Left forelimb (tissue), 1 donor: ENCODE measurements at regions not wholly inside any gene's neighbourhood (a gene's known extent, or its start where the extent isn't known, plus 50 kb on each side); places are given as distances from the start of the nearest gene placed in this dataset.

Experiments
- DNase-seq: peaks from one replicate; pipeline ENCODE4 v3.0.0-alpha.2; 2018; ENCODE audit warnings: low spot score

DNA sequence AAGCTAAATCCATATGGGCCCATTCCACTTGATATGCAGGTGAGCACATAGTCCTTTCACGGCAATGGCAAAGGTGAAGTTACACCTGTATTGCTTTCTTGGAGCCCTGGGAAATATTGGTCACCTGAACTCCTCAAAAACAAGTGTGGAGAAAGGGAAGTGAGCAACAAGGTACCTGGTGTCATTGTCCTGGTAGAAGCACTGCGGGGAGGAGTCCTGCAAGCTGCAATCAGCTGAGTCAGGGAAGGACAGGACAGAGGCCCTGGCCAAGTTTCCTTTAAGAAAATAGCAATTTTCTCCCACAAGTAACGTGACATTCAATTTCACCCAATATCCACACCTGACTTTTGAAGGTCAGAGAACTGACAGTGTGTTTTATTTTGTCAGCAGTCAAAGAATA lies 389.1 kb downstream of the IRS2 start:
- DNase-seq = no peak

DNA sequence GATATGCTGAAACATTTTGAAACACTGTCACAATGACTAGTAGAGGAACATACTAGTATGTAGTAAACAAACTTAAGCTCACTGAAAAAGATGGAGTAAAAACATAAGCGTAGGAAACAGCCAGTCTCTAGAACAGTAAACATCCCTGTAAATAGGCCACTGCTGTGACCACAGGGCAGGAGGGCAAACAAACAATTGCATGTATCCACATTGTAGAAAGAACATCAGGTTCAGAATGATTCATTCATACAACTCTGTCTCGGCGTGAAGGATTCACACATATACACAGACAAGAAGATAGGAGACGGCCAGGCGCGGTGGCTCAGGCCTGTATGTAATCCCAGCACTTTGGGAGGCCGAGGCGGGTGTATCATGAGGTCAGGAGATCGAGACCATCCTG lies 390.1 kb downstream of the IRS2 start:
- no peak for DNase-seq

DNA sequence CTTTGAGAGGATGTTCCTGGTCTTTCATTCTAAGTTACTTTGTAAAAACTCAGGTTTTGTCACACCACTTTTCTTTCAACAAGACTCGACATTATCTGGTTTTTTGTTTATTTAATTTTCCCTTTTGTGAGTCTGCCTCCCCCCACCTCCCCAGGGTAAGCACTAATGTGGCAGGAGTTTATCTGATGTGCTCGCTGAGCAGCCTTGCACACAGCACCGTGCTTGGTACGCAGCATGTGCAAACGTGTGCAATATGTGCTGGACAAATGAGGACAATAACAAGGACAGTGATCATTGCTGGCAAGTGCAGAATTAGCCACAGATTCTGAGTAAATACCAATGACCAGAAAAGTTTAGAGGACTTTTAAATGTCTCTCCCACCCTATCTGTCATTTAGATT lies 391.4 kb downstream of the IRS2 start:
- DNase-seq = no peak

DNA sequence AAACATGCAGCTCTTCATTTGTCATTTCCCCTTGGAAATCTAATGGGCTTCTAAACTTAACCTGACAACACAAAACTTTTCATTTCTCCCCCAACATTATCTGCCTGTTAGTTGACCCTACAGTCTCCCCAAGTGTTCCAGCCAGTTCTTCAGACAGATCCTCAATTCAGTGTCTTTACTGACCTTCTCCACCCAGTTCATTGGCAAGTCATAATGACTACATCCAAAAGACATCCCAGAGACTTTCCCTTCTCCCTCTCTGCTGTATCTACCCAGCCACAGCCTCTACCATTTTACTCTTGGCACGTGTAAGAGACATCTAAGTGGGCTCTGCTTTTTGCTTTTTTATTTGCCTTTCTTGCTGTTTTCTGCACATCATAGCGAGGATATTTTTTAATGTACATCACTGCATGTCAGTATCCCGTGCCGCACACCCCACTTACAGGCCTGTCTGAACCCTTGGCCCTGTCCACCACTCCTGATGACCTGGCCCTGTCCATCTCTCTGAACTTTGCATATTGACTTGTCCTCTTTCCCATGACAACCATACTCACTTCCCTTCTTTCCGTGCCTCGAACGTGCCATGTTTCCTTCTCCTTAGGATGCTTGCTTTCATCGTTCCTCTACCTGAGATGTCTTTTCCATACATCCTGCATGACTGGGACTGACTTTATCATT lies 391.9 kb downstream of the IRS2 start:
- no peak for DNase-seq

DNA sequence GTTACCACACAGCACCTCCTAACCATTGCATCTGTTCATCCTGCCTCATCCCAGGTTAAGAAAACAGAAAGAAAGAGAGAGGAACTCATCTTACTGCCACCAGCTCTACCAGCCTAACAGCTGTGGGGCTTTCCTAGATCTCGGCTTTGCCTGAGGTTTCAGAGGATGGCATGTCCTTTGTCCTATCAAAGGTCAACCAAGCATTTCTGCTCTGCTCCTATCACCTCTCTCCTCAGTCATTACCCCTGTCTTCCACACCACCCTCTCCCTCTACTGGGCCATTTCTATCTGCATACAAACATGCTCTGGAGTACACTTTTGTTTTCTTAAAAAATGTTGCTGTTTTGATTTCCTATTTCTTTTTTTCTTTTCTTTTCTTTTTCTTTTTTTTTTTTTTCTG lies 393.3 kb downstream of the IRS2 start:
- DNase-seq = no peak

DNA sequence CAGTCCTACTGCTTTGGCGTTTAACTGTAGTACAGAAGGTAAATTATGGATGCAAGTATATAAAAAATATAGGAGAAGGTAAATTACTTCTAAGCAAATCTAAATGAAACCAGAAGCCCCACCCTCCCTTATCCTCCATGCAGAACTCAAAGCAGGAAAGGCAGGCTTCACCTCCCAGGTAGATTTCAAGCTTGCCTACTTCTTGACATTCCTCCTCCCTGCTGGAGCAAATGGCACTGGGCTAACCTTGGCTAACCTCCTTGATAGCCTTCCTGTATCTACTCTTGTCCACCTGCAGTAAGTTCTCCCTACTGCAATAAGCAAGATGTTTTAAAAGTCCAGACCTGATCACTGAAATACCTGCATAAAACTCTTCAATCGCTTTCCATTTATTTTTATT lies 396.0 kb downstream of the IRS2 start:
- DNase-seq = no peak

DNA sequence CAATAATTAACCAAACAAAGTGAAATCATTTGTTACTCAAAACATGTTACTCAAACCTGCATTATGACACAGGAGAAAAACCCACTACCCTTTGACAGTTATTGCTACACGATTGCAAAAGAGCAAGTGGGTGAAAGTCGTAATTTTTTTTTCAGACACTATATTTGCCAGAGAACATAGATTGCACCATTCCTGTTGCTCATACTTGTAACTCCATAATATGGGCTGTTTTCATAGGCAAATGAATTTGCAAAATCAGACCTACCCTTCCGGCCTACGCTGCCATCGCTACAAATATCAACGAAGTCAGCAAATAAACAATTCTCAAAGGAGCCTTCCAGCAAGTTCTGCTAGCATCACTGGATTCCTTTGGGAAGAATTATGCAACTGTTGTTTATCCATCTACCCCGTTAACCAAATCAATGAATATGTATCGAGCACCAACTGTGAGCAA lies 396.5 kb downstream of the IRS2 start:
- DNase-seq = no peak

- DNase-seq = no peak
Observed at GRCh38 chr13:109389456-109389855, 396.9 kb downstream of the IRS2 start.

DNA sequence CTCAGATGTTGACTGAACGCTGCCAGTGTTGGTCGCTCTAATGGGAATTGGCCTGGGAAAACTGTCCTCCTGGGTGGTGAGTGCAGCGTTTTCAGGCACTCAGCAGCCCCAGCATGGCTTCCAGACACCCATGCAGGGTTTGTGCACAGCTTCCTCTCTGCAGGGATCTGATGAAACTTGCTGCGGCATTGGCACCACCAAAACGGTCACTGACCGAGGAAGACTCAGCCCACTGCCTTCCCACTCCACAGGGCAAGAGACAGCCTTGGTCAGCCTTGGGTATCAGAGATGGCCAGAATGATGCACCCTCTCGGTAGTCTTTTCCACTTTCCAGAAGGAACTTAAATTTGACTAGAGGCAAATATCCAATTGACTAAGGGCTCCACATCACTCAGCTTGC lies 398.9 kb downstream of the IRS2 start:
- DNase-seq = no peak

GRCh38 chr13:109385242-109385560 lies 401.2 kb downstream of the IRS2 start:
- no peak for DNase-seq

DNA sequence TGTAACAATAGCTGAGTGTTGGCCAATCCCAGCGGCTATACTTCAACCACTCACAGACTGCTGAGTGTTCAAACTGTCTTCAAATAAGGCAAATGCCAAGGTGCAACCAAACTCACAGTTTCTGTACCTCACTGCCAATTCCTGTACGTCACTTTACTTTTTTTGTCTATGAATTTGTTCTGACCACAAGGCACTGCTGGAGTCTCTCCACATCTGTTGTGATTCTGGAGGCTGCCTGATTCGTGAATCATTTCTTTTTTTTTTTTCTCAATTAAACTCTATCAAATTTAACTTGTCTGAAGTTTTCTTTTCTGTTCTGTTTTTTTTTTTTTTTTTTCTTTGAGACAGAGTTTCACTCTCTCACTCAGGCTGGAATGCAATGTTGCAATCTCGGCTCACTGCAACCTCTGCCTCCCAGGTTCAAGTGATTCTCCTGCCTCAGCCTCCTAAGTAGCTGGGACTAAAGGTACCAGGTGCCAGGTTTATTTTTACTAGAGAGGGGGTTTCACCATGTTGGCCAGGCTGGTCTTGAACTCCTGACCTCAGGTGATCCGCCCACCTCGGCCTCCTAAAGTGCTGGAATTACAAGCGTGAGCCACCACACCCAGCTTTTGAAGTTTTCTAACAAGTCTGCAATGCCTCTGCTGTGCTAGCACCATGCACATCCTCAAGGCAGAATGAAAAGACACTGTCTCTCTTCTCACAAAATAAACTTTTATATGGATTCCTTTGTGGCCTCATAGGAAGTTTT lies 401.7 kb downstream of the IRS2 start:
- no peak for DNase-seq

DNA sequence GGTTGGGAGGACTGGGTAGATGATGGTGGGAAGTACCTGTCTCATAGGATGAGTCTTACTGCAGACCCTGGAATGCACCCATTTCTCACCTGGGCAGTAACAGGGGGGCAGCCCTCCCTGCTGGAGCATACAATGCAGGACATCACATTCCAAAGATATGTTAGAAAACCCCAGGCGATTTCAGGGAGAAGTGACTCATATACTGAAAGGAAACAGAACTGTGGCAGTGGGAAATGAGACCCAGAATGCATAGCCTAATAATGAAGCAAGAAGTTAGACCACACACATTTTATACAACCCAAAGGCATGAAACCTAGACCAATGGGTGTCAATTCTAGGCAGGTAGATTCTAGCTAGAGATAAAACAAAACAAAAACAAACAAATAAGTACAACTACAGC lies 402.7 kb downstream of the IRS2 start:
- DNase-seq = no peak

GRCh38 chr13:109381546-109382180 lies 404.7 kb downstream of the IRS2 start:
- DNase-seq = no peak

DNA sequence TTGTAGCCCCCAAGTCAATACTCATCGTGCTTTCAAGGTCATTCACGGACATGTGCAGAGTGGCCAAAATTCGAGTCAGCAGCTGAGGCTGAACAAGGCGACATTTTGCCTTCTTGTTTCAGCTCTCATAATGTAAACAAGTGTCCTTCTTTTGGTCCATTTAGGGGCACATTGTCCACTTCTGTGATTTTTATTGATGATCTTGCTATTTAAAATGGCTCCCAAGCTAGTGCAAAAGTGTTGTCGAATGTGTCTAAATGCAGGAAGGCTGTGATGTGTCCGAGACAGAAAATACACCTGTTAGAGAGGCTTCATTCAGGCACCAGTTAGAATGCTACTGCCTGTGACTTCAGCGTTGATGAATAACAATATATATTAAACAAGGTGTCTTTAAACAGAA lies 405.9 kb downstream of the IRS2 start:
- DNase-seq = no peak

DNA sequence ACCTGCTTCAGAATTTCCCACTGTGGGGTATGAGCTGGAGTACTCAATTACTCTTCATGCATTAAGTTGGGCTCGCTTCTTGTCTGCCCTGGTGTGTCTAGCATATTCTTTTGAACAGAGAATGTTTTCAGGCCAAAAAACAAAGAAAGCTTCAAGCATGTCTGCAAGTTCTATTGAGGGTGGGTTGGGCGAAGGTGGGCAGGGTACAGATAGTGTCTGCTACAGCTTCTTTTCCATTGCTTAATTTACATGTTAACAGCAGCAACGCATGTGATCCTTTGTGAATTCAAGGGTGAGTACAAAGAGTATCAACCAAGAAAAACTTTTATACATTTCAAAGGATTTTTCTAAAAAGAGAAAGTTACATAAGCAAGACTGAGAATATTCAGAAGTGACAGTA lies 406.5 kb downstream of the IRS2 start:
- DNase-seq = no peak

- no peak for DNase-seq
Observed at GRCh38 chr13:109376936-109377335, 409.4 kb downstream of the IRS2 start.

DNA sequence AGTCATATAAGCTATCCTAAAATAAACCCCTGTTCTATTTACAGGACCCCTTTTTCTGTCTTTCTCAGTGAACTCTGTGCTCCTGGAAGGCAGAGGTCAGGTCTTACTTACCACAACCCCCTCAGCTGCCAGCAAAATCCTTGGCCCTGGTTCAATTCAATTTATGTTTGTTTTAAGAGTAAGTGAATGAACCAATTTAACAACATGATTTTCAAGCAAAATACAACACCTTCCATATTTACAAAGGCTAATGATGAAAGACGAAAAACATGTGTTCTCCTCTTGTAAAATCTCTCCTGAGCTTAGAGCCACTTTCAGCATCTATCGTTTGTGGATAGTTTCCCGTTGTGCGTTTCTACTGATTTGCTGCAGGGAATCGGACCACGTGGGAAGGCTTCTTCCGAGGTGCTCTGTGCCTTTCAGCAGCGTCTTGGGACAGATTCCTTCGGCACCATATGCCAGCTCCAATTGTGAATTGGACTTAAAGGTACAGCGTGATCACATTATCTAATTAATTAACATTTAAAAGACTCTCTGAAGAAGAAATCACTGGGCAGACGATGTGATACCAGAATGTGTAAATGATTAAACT lies 411.7 kb downstream of the IRS2 start:
- DNase-seq = no peak

GRCh38 chr13:109372666-109373065 lies 413.7 kb downstream of the IRS2 start:
- no peak for DNase-seq

GRCh38 chr13:109371066-109371465 lies 415.3 kb downstream of the IRS2 start:
- no peak for DNase-seq

DNA sequence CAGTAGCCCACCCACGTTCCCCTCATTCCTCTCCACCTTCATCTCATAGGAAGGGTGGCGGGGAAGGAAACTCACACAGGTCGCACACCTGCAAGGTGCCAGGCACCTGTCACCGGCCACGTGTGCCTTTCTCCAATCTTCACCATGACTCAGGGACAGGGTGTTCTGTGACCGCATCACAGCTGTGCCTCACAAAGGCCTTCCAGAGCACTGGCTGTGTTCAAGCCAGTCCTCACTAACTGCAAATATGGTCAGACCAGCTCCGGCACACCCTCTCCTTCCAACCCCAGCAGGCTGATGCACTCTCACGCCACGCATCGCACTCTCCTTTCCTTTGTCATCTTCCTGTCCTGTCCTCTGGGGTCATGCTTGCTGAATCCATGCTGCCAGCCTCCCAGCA lies 415.9 kb downstream of the IRS2 start:
- DNase-seq = no peak

- no peak for DNase-seq
Observed at GRCh38 chr13:109369353-109370052, 416.9 kb downstream of the IRS2 start.

GRCh38 chr13:109368230-109368629 lies 418.2 kb downstream of the IRS2 start:
- no peak for DNase-seq
